GM23338 (cell line): ENCODE measurements at regions not wholly inside any gene's neighbourhood (a gene's known extent, or its start where the extent isn't known, plus 50 kb on each side); places are given as distances from the start of the nearest gene placed in this dataset.

Experiments used
- ATAC-seq: fragments of 200-7000 bp; cut with Tn5 transposase; 3 replicates; pipeline ENCODE4 v1.9.1; 2020
- DNase-seq: peaks from one replicate; pipeline ENCODE4 v3.0.0-alpha.2; 2015; ENCODE audit warnings: low spot score
- H2AFZ ChIP-seq: fragments of 200-600 bp; sonication (generic); 2 replicates; pipeline ENCODE4 v1.8.0; 2016; ENCODE audit warnings: antibody characterized with exemption, mild to moderate bottlenecking, moderate library complexity
- H3F3A ChIP-seq: fragments of 200-600 bp; sonication (generic); replicated peaks from 2 replicates; pipeline ENCODE4 v1.8.0; 2017; ENCODE audit warnings: antibody characterized with exemption, mixed run types, low read depth
- H3K27ac ChIP-seq: fragments of 200-600 bp; sonication (generic); 2 replicates; pipeline ENCODE4 v1.6.1; 2016; ENCODE audit warnings: low read depth
- H3K27me3 ChIP-seq: fragments of 200-600 bp; sonication (generic); 2 replicates; pipeline ENCODE4 v1.8.0; 2016; ENCODE audit warnings: mild to moderate bottlenecking, mixed run types, moderate library complexity; ENCODE audit not compliant: insufficient read depth
- H3K36me3 ChIP-seq: fragments of 200-600 bp; sonication (generic); 2 replicates; pipeline ENCODE4 v1.8.0; 2016; ENCODE audit warnings: mild to moderate bottlenecking; ENCODE audit not compliant: insufficient read depth
- H3K4me1 ChIP-seq: fragments of 200-600 bp; sonication (generic); 2 replicates; pipeline ENCODE4 v1.8.0; 2016; ENCODE audit warnings: mild to moderate bottlenecking, moderate library complexity; ENCODE audit not compliant: insufficient read depth
- H3K4me2 ChIP-seq: fragments of 200-600 bp; sonication (generic); 2 replicates; pipeline ENCODE4 v1.7.1; 2017; ENCODE audit warnings: mixed run types
- H3K4me3 ChIP-seq: fragments of 200-600 bp; sonication (generic); 2 replicates; pipeline ENCODE4 v1.6.1; 2016; ENCODE audit warnings: mixed run types
- H3K79me2 ChIP-seq: fragments of 200-600 bp; sonication (generic); replicated peaks from 2 replicates; pipeline ENCODE4 v1.8.0; 2017; ENCODE audit warnings: mild to moderate bottlenecking; ENCODE audit not compliant: insufficient read depth
- H3K9me2 ChIP-seq: fragments of 200-600 bp; sonication (generic); 2 replicates; pipeline ENCODE4 v1.8.0; 2017; ENCODE audit not compliant: insufficient read depth
- H4K20me1 ChIP-seq: fragments of 200-600 bp; sonication (generic); replicated peaks from 2 replicates; pipeline ENCODE4 v1.8.0; 2017; ENCODE audit warnings: mild to moderate bottlenecking; ENCODE audit not compliant: insufficient read depth
- H3K27ac Mint-ChIP-seq: 2 replicates; pipeline ENCODE4 v1.8.0; 2020; ENCODE audit warnings: inconsistent platforms, mild to moderate bottlenecking, moderate library complexity, mixed read lengths
- H3K27me3 Mint-ChIP-seq: 3 replicates; pipeline ENCODE4 v1.8.0; 2022; ENCODE audit warnings: low read depth, mild to moderate bottlenecking, moderate library complexity, mixed read lengths, inconsistent platforms; ENCODE audit not compliant: insufficient read depth, poor library complexity
- H3K36me3 Mint-ChIP-seq: 3 replicates; pipeline ENCODE4 v1.8.0; 2021; ENCODE audit warnings: low read depth, mild to moderate bottlenecking, inconsistent platforms, moderate library complexity, mixed read lengths
- H3K4me1 Mint-ChIP-seq: 3 replicates; pipeline ENCODE4 v1.8.0; 2020; ENCODE audit warnings: mild to moderate bottlenecking, inconsistent platforms, mixed read lengths
- H3K4me3 Mint-ChIP-seq: 3 replicates; pipeline ENCODE4 v1.8.0; 2021; ENCODE audit warnings: moderate library complexity, mild to moderate bottlenecking, inconsistent platforms, mixed read lengths
- H3K9me3 Mint-ChIP-seq: 3 replicates; pipeline ENCODE4 v1.8.0; 2020; ENCODE audit warnings: moderate library complexity, mild to moderate bottlenecking, inconsistent platforms, mixed read lengths
- EZH2phosphoT487 ChIP-seq: fragments of 200-600 bp; sonication (generic); IDR thresholded peaks from one replicate; pipeline ENCODE4 v1.8.1; 2018; ENCODE audit warnings: antibody characterized with exemption; ENCODE audit not compliant: unreplicated experiment
- JUNB ChIP-seq: IDR thresholded peaks from one replicate; pipeline ENCODE4 v1.6.1; 2016; ENCODE audit warnings: antibody characterized with exemption; ENCODE audit not compliant: unreplicated experiment
- NANOG ChIP-seq: IDR thresholded peaks from 2 replicates; pipeline ENCODE4 v1.6.1; 2016; ENCODE audit warnings: antibody characterized with exemption, borderline replicate concordance
- POLR2AphosphoS5 ChIP-seq: IDR thresholded peaks from 2 replicates; pipeline ENCODE4 v1.6.1; 2016; ENCODE audit warnings: antibody characterized with exemption, low read depth
- STAT1 ChIP-seq: IDR thresholded peaks from one replicate; pipeline ENCODE4 v1.6.1; 2016; ENCODE audit warnings: antibody characterized with exemption; ENCODE audit not compliant: unreplicated experiment
- ZNF114 ChIP-seq: fragments of 250-450 bp; sonication (Bioruptor Pico); IDR thresholded peaks from 2 replicates; pipeline ENCODE4 v1.5.0; 2020; ENCODE audit warnings: mild to moderate bottlenecking, moderate library complexity
- TF ChIP-seq, protein P1 (sequence below): IDR thresholded peaks from 2 replicates; pipeline ENCODE4 v1.6.1; 2016; ENCODE audit warnings: antibody characterized with exemption

DNA sequence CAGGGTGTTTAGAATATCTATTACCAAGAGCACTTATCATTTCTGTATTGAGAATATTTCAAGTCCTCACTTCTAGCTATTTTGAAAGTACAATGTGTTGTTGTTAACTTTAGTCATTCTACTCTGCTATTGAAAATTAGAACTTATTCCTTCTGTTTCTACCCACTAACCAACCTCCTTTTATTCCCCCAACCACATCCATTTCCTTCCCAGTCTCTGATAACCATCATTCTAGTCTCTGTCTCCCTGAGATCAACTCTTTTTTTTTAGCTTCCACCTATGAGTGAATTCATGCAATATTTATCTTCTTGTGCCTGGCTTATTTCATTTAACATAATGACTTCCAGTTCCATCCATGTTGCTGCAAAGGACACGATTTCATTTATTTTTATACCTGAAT lies 290.6 kb upstream of the OR4E1 start:
- H3K27ac Mint-ChIP-seq, result no peak overlapping the region
- no peaks in the 10 kb centered on the region for H3K9me3 Mint-ChIP-seq
- no peak overlapping the region for H3K4me3 Mint-ChIP-seq
- no peaks in the 10 kb centered on the region for H4K20me1 ChIP-seq
- H3K4me3 ChIP-seq, result no peak overlapping the region
- no peaks in the 10 kb centered on the region for H3K79me2 ChIP-seq
- no peaks in the 10 kb centered on the region for H3K4me1 Mint-ChIP-seq
- H3K36me3 Mint-ChIP-seq, result no peaks in the 10 kb centered on the region
- no peaks in the 10 kb centered on the region for H3K36me3 ChIP-seq
- H3K27me3 ChIP-seq, result no peaks in the 10 kb centered on the region
- H3K4me2 ChIP-seq, result no peak overlapping the region
- ATAC-seq, result no peak
- H3K27me3 Mint-ChIP-seq, result no peaks in the 10 kb centered on the region
- no peaks in the 10 kb centered on the region for H3K4me1 ChIP-seq
- no peak for DNase-seq
- H3K27ac ChIP-seq, result no peak overlapping the region
- H3K9me2 ChIP-seq, result peaks cover 4% of the 10 kb centered on the region
- H2AFZ ChIP-seq, result no peak overlapping the region
- H3F3A ChIP-seq, result no peaks in the 10 kb centered on the region
- TF ChIP-seq ZNF114 (CRISPR knock-in tag) (no peak), POLR2AphosphoS5 (no peak), NANOG (no peak), EZH2phosphoT487 (no peak), JUNB (no peak), STAT1 (no peak)

DNA sequence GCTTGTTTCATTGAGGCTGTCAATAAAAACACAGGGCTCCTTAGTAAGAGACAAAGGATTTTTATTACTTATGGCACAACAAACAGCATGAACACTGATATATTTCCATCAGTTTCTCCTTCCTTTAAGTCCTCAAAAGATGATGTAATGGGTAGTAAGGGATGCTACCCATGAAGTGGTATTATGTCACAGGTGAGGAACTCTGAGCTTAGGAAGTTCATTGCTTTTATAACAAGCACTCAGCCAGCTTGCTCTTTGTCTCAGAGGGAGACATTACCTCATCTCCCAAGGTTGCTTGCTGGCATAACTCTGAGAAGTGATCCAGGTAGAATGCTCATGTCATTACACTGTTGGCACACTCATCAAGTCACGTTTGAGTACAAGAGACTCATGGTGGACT lies 287.0 kb upstream of the OR4E1 start:
- Mint-ChIP-seq H3K27me3 (no peaks in the 10 kb centered on the region), H3K27ac (no peak overlapping the region), H3K4me1 (no peaks in the 10 kb centered on the region), H3K36me3 (no peaks in the 10 kb centered on the region), H3K9me3 (no peaks in the 10 kb centered on the region), H3K4me3 (no peak overlapping the region)
- no peaks in the 10 kb centered on the region for H3K79me2 ChIP-seq
- peaks cover 5% of the 10 kb centered on the region for H3K9me2 ChIP-seq
- no peak overlapping the region for H2AFZ ChIP-seq
- no peak overlapping the region for H3K4me3 ChIP-seq
- H3K4me2 ChIP-seq, result no peak overlapping the region
- no peaks in the 10 kb centered on the region for H3K4me1 ChIP-seq
- ATAC-seq (no peak), DNase-seq (no peak)
- no peaks in the 10 kb centered on the region for H3K36me3 ChIP-seq
- no peak for TF ChIP-seq EZH2phosphoT487
- no peak overlapping the region for H3K27ac ChIP-seq
- no peaks in the 10 kb centered on the region for H3F3A ChIP-seq
- H3K27me3 ChIP-seq, result no peaks in the 10 kb centered on the region
- H4K20me1 ChIP-seq, result no peaks in the 10 kb centered on the region

GRCh38 chr14:21941885-21942284 lies 268.3 kb upstream of the OR4E1 start:
- Mint-ChIP-seq H3K27me3 (no peaks in the 10 kb centered on the region), H3K27ac (no peak overlapping the region), H3K9me3 (no peaks in the 10 kb centered on the region), H3K36me3 (no peaks in the 10 kb centered on the region), H3K4me1 (peaks cover 15% of the 10 kb centered on the region), H3K4me3 (no peak overlapping the region)
- TF ChIP-seq JUNB (no peak), NANOG (no peak)
- TF ChIP-seq, protein P1, sequence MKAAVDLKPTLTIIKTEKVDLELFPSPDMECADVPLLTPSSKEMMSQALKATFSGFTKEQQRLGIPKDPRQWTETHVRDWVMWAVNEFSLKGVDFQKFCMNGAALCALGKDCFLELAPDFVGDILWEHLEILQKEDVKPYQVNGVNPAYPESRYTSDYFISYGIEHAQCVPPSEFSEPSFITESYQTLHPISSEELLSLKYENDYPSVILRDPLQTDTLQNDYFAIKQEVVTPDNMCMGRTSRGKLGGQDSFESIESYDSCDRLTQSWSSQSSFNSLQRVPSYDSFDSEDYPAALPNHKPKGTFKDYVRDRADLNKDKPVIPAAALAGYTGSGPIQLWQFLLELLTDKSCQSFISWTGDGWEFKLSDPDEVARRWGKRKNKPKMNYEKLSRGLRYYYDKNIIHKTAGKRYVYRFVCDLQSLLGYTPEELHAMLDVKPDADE, result no peak
- no peak for ATAC-seq
- Histone ChIP-seq H3K36me3 (no peaks in the 10 kb centered on the region), H3K9me2 (no peaks in the 10 kb centered on the region), H3K4me1 (0 out of 2 replicates have a peak, but pooled peaks cover 8% of the 10 kb centered on the region), H3K79me2 (no peaks in the 10 kb centered on the region), H3K4me2 (no peak overlapping the region), H3F3A (no peaks in the 10 kb centered on the region), H3K4me3 (no peak overlapping the region), H4K20me1 (no peaks in the 10 kb centered on the region), H2AFZ (peak overlapping the region; percentile 60), H3K27me3 (no peaks in the 10 kb centered on the region), H3K27ac (no peak overlapping the region)
- DNase-seq, result no peak
